AG09309 (cell line): ENCODE measurements at regions not wholly inside any gene's neighbourhood (a gene's known extent, or its start where the extent isn't known, plus 50 kb on each side); places are given as distances from the start of the nearest gene placed in this dataset.

Experiments
- DNase-seq: peaks from one replicate; pipeline ENCODE4 v3.0.0-alpha.2; 2010; ENCODE audit warnings: low read depth
- H3K4me3 ChIP-seq: 2 replicates; pipeline ENCODE4 v1.5.1; 2011; ENCODE audit warnings: mild to moderate bottlenecking, low read depth, low read length, moderate library complexity; ENCODE audit not compliant: control insufficient read depth
- CTCF ChIP-seq: IDR thresholded peaks from 2 replicates; pipeline ENCODE4 v1.5.1; 2011; ENCODE audit warnings: mild to moderate bottlenecking, low read depth, low read length, inconsistent platforms; ENCODE audit not compliant: insufficient read depth, control insufficient read depth; ENCODE audit errors: missing control alignments

- no peak for TF ChIP-seq CTCF
- DNase-seq, result no peak
- H3K4me3 ChIP-seq, result no peak overlapping the region
Measured at GRCh38 chr1:220438741-220439140, 89.2 kb upstream of the MARK1 start.

GRCh38 chr1:220432408-220432807 lies 95.5 kb upstream of the MARK1 start:
- H3K4me3 ChIP-seq, result no peak overlapping the region
- TF ChIP-seq CTCF, result no peak
- no peak for DNase-seq

GRCh38 chr1:220431554-220432239 lies 96.2 kb upstream of the MARK1 start:
- no peak overlapping the region for H3K4me3 ChIP-seq
- no peak for TF ChIP-seq CTCF
- no peak for DNase-seq

- H3K4me3 ChIP-seq, result no peak overlapping the region
- TF ChIP-seq CTCF, result no peak
- DNase-seq, result no peak
Measured at GRCh38 chr1:220430586-220430985, 97.3 kb upstream of the MARK1 start.

GRCh38 chr1:220430059-220430458 lies 97.9 kb upstream of the MARK1 start:
- no peak for DNase-seq
- no peak for TF ChIP-seq CTCF
- no peak overlapping the region for H3K4me3 ChIP-seq

GRCh38 chr1:220426989-220427388 lies 100.9 kb upstream of the MARK1 start:
- no peak for DNase-seq
- no peak for TF ChIP-seq CTCF

More at GRCh38 chr1:220426989-220427388, 100.9 kb upstream of the MARK1 start:
- H3K4me3 ChIP-seq, result no peak overlapping the region
